ENCODE measurements at regions not wholly inside any gene's neighbourhood (a gene's known extent, or its start where the extent isn't known, plus 50 kb on each side); places are given as distances from the start of the nearest gene placed in this dataset.

GRCh38 chr10:16381083-16381482, 55.7 kb upstream of the PTER start:
- no peak for TF ChIP-seq CTCF (IDR thresholded peaks at IDR 0.05)
- TF ChIP-seq POLR2AphosphoS5 (IDR thresholded peaks at IDR 0.05) = no peak
- no peak for TF ChIP-seq POLR2A (IDR thresholded peaks at IDR 0.05)

Data from breast epithelium (tissue), 3 donors.